ENCODE measurements at regions not wholly inside any gene's neighbourhood (a gene's known extent, or its start where the extent isn't known, plus 50 kb on each side); places are given as distances from the start of the nearest gene placed in this dataset.
"Not testable (repeated sequence)": the region's sequence is repeated elsewhere in the genome, so short reads cannot be mapped to it uniquely, and the experiment has no call there.

GRCh38 chr10:22079921-22080320 is 76.4 kb upstream of the DNAJC1 start:
- not testable (repeated sequence) for DNase-seq

GRCh38 chr10:22071332-22071731 is 67.8 kb upstream of the DNAJC1 start:
- no peak for DNase-seq

GRCh38 chr10:22067091-22067490 is 63.6 kb upstream of the DNAJC1 start:
- no peak for DNase-seq

- not testable (repeated sequence) for DNase-seq
Measured at GRCh38 chr10:22060984-22061383, 57.5 kb upstream of the DNAJC1 start.

DNA sequence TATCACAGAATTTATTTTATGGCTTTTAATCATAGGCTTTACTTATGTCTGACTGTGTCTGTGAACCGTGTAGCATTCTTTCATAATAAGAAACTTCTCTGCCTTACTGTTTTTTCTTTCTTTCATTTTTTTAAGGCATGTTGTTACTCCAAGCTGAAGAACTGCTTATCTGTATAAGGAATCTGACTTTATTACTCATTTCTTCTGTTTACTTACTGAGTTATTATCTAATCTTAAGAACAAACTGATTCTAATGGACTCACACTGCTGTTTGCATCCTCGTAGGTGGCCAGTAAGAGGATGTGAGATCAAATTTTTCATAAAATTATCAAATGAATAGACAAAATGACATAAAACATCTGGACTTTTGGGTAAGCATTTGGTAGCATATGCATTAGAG is 54.7 kb upstream of the DNAJC1 start:
- DNase-seq = no peak

GRCh38 chr10:22054961-22055360 is 51.4 kb upstream of the DNAJC1 start:
- no peak for DNase-seq

Measured in right hindlimb (tissue), 1 donor.